ENCODE measurements at regions not wholly inside any gene's neighbourhood (a gene's known extent, or its start where the extent isn't known, plus 50 kb on each side); places are given as distances from the start of the nearest gene placed in this dataset.
A peak's percentile ranks its signal among the peaks of the same experiment; 100 is the strongest.

GRCh38 chr4:144318797-144319196 is 178.3 kb upstream of the GYPA start:
- no peaks in the 10 kb centered on the region for H3K4me1 ChIP-seq (ENCODE audit: insufficient read depth, low read length)
- FAIRE-seq (no peak), ATAC-seq (no peak), DNase-seq (ENCODE audit: low spot score) (no peak)
- peaks cover 15% of the 10 kb centered on the region for H3K9me3 ChIP-seq (ENCODE audit: low read length)
- WGBS (ENCODE audit: low lambda C conversion rate) = 18% methylated on average over 3 of the region's 3 CpGs
- ChIA-PET POLR2A (no interaction called here), CTCF (ENCODE audit: low intra/inter-chr PET ratio, low total read pairs) (no interaction called here)
- H3K27me3 ChIP-seq (ENCODE audit: control insufficient read depth in 1 of 2, insufficient read depth in 2 of 2, low read length in 2 of 2) = no peaks in the 10 kb centered on the region
- no peak overlapping the region for H2AFZ ChIP-seq (ENCODE audit: low read length)
- H3K79me2 ChIP-seq (ENCODE audit: insufficient read depth, low read length) = no peaks in the 10 kb centered on the region
- in situ Hi-C loops (cut with HindIII; ENCODE audit: extremely low pct_ligation_motif_present, low pct_unique_long_range_greater_than_20kb) (no loop called here), intact Hi-C loops (cut with micrococcal nuclease; ENCODE audit: unreplicated experiment) (no loop called here)
- TF ChIP-seq RAD51 (IDR thresholded peaks at IDR 0.05; ENCODE audit: borderline replicate concordance) = peak; percentile 22; the same call in 1 of the 2 replicates
- no peak for TF ChIP-seq ZNF773 (CRISPR knock-in tag; IDR thresholded peaks at IDR 0.05; ENCODE audit: borderline replicate concordance)
- no peak overlapping the region for H3K4me3 ChIP-seq (replicated peaks in 1 of 3; ENCODE audit: insufficient read depth in 1 of 3, low read depth in 2 of 3, low read length in 3 of 3)
- H3K4me2 ChIP-seq (ENCODE audit: low read depth, low read length) = no peak overlapping the region
- H3K9ac ChIP-seq (ENCODE audit: insufficient read depth, low read depth, low read length) = no peak overlapping the region
- BruUV-seq (replicated peaks) = no TSS peak
- no peaks in the 10 kb centered on the region for H4K20me1 ChIP-seq (ENCODE audit: insufficient read depth, low read length)
- no peaks in the 10 kb centered on the region for H3K36me3 ChIP-seq (replicated peaks in 1 of 2; ENCODE audit: control insufficient read depth in 1 of 2, insufficient read depth in 2 of 2, low read length in 2 of 2)
- no peak overlapping the region for H3K27ac ChIP-seq (ENCODE audit: extremely low read length, insufficient read depth, low read length)

GRCh38 chr4:144336633-144337032 is 196.1 kb upstream of the GYPA start:
- Histone ChIP-seq H2AFZ (ENCODE audit: low read length) (no peak overlapping the region), H3K36me3 (replicated peaks in 1 of 2; ENCODE audit: control insufficient read depth in 1 of 2, insufficient read depth in 2 of 2, low read length in 2 of 2) (no peaks in the 10 kb centered on the region), H4K20me1 (ENCODE audit: insufficient read depth, low read length) (no peaks in the 10 kb centered on the region), H3K9ac (ENCODE audit: insufficient read depth, low read depth, low read length) (no peak overlapping the region), H3K4me3 (replicated peaks in 1 of 3; ENCODE audit: insufficient read depth in 1 of 3, low read depth in 2 of 3, low read length in 3 of 3) (no peak overlapping the region), H3K27me3 (ENCODE audit: control insufficient read depth in 1 of 2, insufficient read depth in 2 of 2, low read length in 2 of 2) (no peaks in the 10 kb centered on the region; a peak in 1 of 5 replicates), H3K4me2 (ENCODE audit: low read depth, low read length) (no peak overlapping the region), H3K27ac (ENCODE audit: extremely low read length, insufficient read depth, low read length) (no peak overlapping the region), H3K79me2 (ENCODE audit: insufficient read depth, low read length) (no peaks in the 10 kb centered on the region), H3K9me3 (ENCODE audit: low read length) (no peaks in the 10 kb centered on the region), H3K4me1 (ENCODE audit: insufficient read depth, low read length) (no peaks in the 10 kb centered on the region)
- 0% methylated on average over 1 of the region's 1 CpG for WGBS (ENCODE audit: low lambda C conversion rate)
- CTCF ChIA-PET (ENCODE audit: low intra/inter-chr PET ratio, low total read pairs) = no interaction called here
- FAIRE-seq = no peak
- intact Hi-C loops (cut with micrococcal nuclease; ENCODE audit: unreplicated experiment) (no loop called here), in situ Hi-C loops (cut with HindIII; ENCODE audit: extremely low pct_ligation_motif_present, low pct_unique_long_range_greater_than_20kb) (no loop called here)
- DNase-seq (ENCODE audit: low spot score) = no peak
- ATAC-seq = no peak
- no peak for TF ChIP-seq GATAD2A (CRISPR knock-in tag; IDR thresholded peaks at IDR 0.05)
- TF ChIP-seq ZNF7 (CRISPR knock-in tag; IDR thresholded peaks at IDR 0.05) = peak; percentile 81
- TF ChIP-seq ZNF142 (CRISPR knock-in tag; IDR thresholded peaks at IDR 0.05) = no peak
- TF ChIP-seq GTF2F1 (IDR thresholded peaks at IDR 0.05; ENCODE audit: low read length) = no peak
- TF ChIP-seq ZKSCAN1 (IDR thresholded peaks at IDR 0.05; ENCODE audit: low read length) = no peak
- TF ChIP-seq FOXM1 (CRISPR knock-in tag; IDR thresholded peaks at IDR 0.05) = no peak
- no peak for TF ChIP-seq ZBTB25 (CRISPR knock-in tag; IDR thresholded peaks at IDR 0.05)
- no peak for TF ChIP-seq ZFP90 (CRISPR knock-in tag; IDR thresholded peaks at IDR 0.05; ENCODE audit: borderline replicate concordance)
- no TSS peak for BruUV-seq (replicated peaks)
- POLR2A ChIA-PET = no interaction called here
